ENCODE measurements at regions not wholly inside any gene's neighbourhood (a gene's known extent, or its start where the extent isn't known, plus 50 kb on each side); places are given as distances from the start of the nearest gene placed in this dataset.

DNA sequence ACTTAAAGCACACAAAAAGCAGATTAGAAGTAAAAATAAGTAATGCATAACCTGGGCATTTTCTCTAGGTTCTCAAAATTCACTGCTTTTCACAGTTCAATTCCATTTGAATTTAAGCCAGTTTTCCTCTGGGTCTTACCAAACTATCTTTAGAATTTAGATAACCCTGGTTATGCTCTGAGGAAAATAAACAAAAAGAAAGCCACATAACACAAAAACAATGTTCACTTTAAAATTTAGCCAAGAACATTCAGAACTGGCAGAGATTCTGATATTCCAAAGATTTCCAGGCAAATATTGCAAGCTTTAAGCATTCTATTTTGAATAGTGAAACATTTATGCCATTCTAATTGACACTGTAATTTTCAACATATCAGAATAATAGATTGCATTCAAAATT is 50.7 kb upstream of the PRKG1 start:
- TF ChIP-seq, protein P1, sequence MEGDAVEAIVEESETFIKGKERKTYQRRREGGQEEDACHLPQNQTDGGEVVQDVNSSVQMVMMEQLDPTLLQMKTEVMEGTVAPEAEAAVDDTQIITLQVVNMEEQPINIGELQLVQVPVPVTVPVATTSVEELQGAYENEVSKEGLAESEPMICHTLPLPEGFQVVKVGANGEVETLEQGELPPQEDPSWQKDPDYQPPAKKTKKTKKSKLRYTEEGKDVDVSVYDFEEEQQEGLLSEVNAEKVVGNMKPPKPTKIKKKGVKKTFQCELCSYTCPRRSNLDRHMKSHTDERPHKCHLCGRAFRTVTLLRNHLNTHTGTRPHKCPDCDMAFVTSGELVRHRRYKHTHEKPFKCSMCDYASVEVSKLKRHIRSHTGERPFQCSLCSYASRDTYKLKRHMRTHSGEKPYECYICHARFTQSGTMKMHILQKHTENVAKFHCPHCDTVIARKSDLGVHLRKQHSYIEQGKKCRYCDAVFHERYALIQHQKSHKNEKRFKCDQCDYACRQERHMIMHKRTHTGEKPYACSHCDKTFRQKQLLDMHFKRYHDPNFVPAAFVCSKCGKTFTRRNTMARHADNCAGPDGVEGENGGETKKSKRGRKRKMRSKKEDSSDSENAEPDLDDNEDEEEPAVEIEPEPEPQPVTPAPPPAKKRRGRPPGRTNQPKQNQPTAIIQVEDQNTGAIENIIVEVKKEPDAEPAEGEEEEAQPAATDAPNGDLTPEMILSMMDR (IDR thresholded peaks at IDR 0.05) = no peak
- TF ChIP-seq, protein P2, sequence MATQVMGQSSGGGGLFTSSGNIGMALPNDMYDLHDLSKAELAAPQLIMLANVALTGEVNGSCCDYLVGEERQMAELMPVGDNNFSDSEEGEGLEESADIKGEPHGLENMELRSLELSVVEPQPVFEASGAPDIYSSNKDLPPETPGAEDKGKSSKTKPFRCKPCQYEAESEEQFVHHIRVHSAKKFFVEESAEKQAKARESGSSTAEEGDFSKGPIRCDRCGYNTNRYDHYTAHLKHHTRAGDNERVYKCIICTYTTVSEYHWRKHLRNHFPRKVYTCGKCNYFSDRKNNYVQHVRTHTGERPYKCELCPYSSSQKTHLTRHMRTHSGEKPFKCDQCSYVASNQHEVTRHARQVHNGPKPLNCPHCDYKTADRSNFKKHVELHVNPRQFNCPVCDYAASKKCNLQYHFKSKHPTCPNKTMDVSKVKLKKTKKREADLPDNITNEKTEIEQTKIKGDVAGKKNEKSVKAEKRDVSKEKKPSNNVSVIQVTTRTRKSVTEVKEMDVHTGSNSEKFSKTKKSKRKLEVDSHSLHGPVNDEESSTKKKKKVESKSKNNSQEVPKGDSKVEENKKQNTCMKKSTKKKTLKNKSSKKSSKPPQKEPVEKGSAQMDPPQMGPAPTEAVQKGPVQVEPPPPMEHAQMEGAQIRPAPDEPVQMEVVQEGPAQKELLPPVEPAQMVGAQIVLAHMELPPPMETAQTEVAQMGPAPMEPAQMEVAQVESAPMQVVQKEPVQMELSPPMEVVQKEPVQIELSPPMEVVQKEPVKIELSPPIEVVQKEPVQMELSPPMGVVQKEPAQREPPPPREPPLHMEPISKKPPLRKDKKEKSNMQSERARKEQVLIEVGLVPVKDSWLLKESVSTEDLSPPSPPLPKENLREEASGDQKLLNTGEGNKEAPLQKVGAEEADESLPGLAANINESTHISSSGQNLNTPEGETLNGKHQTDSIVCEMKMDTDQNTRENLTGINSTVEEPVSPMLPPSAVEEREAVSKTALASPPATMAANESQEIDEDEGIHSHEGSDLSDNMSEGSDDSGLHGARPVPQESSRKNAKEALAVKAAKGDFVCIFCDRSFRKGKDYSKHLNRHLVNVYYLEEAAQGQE (IDR thresholded peaks at IDR 0.05; ENCODE audit: low read depth, low read length) = no peak
- TF ChIP-seq YY1 (IDR thresholded peaks at IDR 0.05; ENCODE audit: low read depth) = no peak
- TF ChIP-seq POLR2AphosphoS5 (IDR thresholded peaks at IDR 0.05; ENCODE audit: low read depth, low read length) = no peak

All from SK-N-SH (cell line).